Osteocyte (in vitro differentiated cells): ENCODE measurements at regions not wholly inside any gene's neighbourhood (a gene's known extent, or its start where the extent isn't known, plus 50 kb on each side); places are given as distances from the start of the nearest gene placed in this dataset.

Experiments used
- DNase-seq: peaks from one replicate; pipeline ENCODE4 v3.0.0; 2021; ENCODE audit warnings: mixed read lengths; ENCODE audit not compliant: unreplicated experiment; ENCODE audit errors: extremely low spot score
- H3K27ac Mint-ChIP-seq: one replicate; pipeline ENCODE4 v1.8.0; 2021; ENCODE audit warnings: mild to moderate bottlenecking, mixed read lengths; ENCODE audit not compliant: unreplicated experiment
- H3K27me3 Mint-ChIP-seq: one replicate; pipeline ENCODE4 v1.8.0; 2021; ENCODE audit warnings: mixed read lengths; ENCODE audit not compliant: unreplicated experiment
- H3K36me3 Mint-ChIP-seq: one replicate; pipeline ENCODE4 v1.8.0; 2021; ENCODE audit warnings: mixed read lengths; ENCODE audit not compliant: unreplicated experiment
- H3K4me1 Mint-ChIP-seq: one replicate; pipeline ENCODE4 v1.8.0; 2021; ENCODE audit warnings: mixed read lengths; ENCODE audit not compliant: unreplicated experiment
- H3K4me3 Mint-ChIP-seq: one replicate; pipeline ENCODE4 v1.8.0; 2021; ENCODE audit warnings: mild to moderate bottlenecking, moderate library complexity, mixed read lengths; ENCODE audit not compliant: unreplicated experiment
- H3K9me3 Mint-ChIP-seq: one replicate; pipeline ENCODE4 v1.8.0; 2021; ENCODE audit warnings: mixed read lengths; ENCODE audit not compliant: unreplicated experiment
- CTCF ChIP-seq: fragments of 200-600 bp; sonication (generic); IDR thresholded peaks from 2 replicates; pipeline ENCODE4 v1.5.0; 2021; ENCODE audit warnings: antibody characterized with exemption, mild to moderate bottlenecking, moderate library complexity

- Mint-ChIP-seq H3K27ac (no peak overlapping the region), H3K4me3 (no peak overlapping the region), H3K27me3 (peaks cover 8% of the 10 kb centered on the region), H3K9me3 (no peaks in the 10 kb centered on the region), H3K36me3 (no peaks in the 10 kb centered on the region), H3K4me1 (no peaks in the 10 kb centered on the region)
- peak; percentile 53 for DNase-seq
- no peak for TF ChIP-seq CTCF
These were observed 279.0 kb downstream of the PTPRU start for GRCh38 chr1:29515170-29515955.

- Mint-ChIP-seq H3K27me3 (peaks cover 8% of the 10 kb centered on the region), H3K4me3 (no peak overlapping the region), H3K27ac (no peak overlapping the region)
These were observed 278.2 kb downstream of the PTPRU start for GRCh38 chr1:29514361-29515169.

GRCh38 chr1:29513357-29513756 lies 277.0 kb downstream of the PTPRU start:
- Mint-ChIP-seq H3K27ac (no peak overlapping the region), H3K4me3 (no peak overlapping the region), H3K9me3 (no peaks in the 10 kb centered on the region), H3K27me3 (peaks cover 18% of the 10 kb centered on the region), H3K4me1 (no peaks in the 10 kb centered on the region), H3K36me3 (no peaks in the 10 kb centered on the region)
- peak; percentile 73 for DNase-seq
- peak; percentile 48 for TF ChIP-seq CTCF

More at GRCh38 chr1:29514361-29515169, 278.2 kb downstream of the PTPRU start:
- Mint-ChIP-seq H3K4me1 (no peaks in the 10 kb centered on the region), H3K36me3 (no peaks in the 10 kb centered on the region), H3K9me3 (no peaks in the 10 kb centered on the region)
- peak; percentile 69 for DNase-seq
- TF ChIP-seq CTCF: no peak

- Mint-ChIP-seq H3K4me3 (no peak overlapping the region), H3K4me1 (no peaks in the 10 kb centered on the region), H3K27me3 (peaks cover 19% of the 10 kb centered on the region), H3K36me3 (no peaks in the 10 kb centered on the region), H3K27ac (no peak overlapping the region), H3K9me3 (no peaks in the 10 kb centered on the region)
- no peak for TF ChIP-seq CTCF
- DNase-seq: peak; percentile 57
These were observed 275.1 kb downstream of the PTPRU start for GRCh38 chr1:29511436-29511835.
